ENCODE measurements at regions not wholly inside any gene's neighbourhood (a gene's known extent, or its start where the extent isn't known, plus 50 kb on each side); places are given as distances from the start of the nearest gene placed in this dataset.

DNA sequence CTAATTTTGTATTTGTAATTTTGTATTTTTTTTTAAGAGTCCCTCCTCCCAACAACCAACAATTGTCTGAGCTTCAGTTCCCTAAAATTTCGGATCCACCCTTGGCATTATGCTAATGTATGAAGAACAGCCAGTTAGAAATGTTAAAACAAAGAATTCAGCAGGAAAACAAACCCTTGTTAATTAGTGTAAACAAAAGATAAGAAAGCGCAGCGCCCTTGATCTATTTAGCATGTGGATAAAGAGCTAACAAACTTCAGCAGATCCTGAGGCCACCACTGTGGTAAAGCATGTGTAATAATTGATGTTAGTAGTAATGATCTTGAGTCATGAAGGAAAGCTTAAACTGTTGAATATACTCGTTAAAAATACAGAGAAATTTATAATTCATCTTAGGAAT, 199.8 kb downstream of the TMX1 start:
- CTCF ChIA-PET = interaction anchor here (0.5 to 0.8 kb wide), 2 partner anchors 339 to 733 kb away, joined by 3 read pairs; no protein-coding TSS in a partner anchor
- POLR2A ChIA-PET = no interaction called here

More for the DNA sequence above, 199.8 kb downstream of the TMX1 start:
- no peak overlapping the region for H3K4me3 ChIP-seq (ENCODE audit: low read depth, low read length)
- H3K4me1 ChIP-seq (ENCODE audit: control insufficient read depth, insufficient read depth, low read length) = no peaks in the 10 kb centered on the region
- H3K9me3 ChIP-seq (ENCODE audit: control insufficient read depth, insufficient read depth, low read depth, low read length) = no peaks in the 10 kb centered on the region
- H3K27ac ChIP-seq (ENCODE audit: extremely low read depth, low read depth, low read length) = no peak overlapping the region
- H3K36me3 ChIP-seq (ENCODE audit: control insufficient read depth in 2 of 2, insufficient read depth in 1 of 2, low read length in 2 of 2) = no peaks in the 10 kb centered on the region
- TF ChIP-seq ZNF658 (tag by site-specific recombination; IDR thresholded peaks at IDR 0.05) = no peak
- TF ChIP-seq KLF7 (tag by site-specific recombination; IDR thresholded peaks at IDR 0.05; ENCODE audit: borderline replicate concordance) = no peak
- no peak for TF ChIP-seq ZSCAN30 (tag by site-specific recombination; IDR thresholded peaks at IDR 0.05)
- no peak for TF ChIP-seq REPIN1 (tag by site-specific recombination; IDR thresholded peaks at IDR 0.05; ENCODE audit: low read depth)
- TF ChIP-seq, protein P1, sequence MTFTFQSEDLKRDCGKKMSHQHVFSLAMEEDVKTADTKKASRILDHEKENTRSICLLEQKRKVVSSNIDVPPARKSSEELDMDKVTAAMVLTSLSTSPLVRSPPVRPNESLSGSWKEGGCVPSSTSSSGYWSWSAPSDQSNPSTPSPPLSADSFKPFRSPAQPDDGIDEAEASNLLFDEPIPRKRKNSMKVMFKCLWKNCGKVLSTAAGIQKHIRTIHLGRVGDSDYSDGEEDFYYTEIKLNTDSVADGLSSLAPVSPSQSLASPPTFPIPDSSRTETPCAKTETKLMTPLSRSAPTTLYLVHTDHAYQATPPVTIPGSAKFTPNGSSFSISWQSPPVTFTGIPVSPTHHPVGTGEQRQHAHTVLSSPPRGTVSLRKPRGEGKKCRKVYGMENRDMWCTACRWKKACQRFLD (tag by site-specific recombination; IDR thresholded peaks at IDR 0.05) = no peak
- no peak for TF ChIP-seq ZNF266 (tag by site-specific recombination; IDR thresholded peaks at IDR 0.05; ENCODE audit: low read depth)
- no peak for TF ChIP-seq ZBTB44 (tag by site-specific recombination; IDR thresholded peaks at IDR 0.05)
- no peak for TF ChIP-seq ZBTB48 (tag by site-specific recombination; IDR thresholded peaks at IDR 0.05)
- no peak for TF ChIP-seq ZBTB10 (tag by site-specific recombination; IDR thresholded peaks at IDR 0.05)
- no peak for TF ChIP-seq ZBTB20 (tag by site-specific recombination; IDR thresholded peaks at IDR 0.05)
- TF ChIP-seq, protein P2, sequence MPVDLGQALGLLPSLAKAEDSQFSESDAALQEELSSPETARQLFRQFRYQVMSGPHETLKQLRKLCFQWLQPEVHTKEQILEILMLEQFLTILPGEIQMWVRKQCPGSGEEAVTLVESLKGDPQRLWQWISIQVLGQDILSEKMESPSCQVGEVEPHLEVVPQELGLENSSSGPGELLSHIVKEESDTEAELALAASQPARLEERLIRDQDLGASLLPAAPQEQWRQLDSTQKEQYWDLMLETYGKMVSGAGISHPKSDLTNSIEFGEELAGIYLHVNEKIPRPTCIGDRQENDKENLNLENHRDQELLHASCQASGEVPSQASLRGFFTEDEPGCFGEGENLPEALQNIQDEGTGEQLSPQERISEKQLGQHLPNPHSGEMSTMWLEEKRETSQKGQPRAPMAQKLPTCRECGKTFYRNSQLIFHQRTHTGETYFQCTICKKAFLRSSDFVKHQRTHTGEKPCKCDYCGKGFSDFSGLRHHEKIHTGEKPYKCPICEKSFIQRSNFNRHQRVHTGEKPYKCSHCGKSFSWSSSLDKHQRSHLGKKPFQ (tag by site-specific recombination; IDR thresholded peaks at IDR 0.05) = no peak
- TF ChIP-seq SETDB1 (IDR thresholded peaks at IDR 0.05; ENCODE audit: insufficient read length, low read length) = no peak
- no peak for TF ChIP-seq ZNF600 (tag by site-specific recombination; IDR thresholded peaks at IDR 0.05)
- no peak for TF ChIP-seq ZNF121 (tag by site-specific recombination; IDR thresholded peaks at IDR 0.05)
- TF ChIP-seq MZF1 (tag by site-specific recombination; IDR thresholded peaks at IDR 0.05; ENCODE audit: borderline replicate concordance) = no peak
- TF ChIP-seq GLIS2 (tag by site-specific recombination; IDR thresholded peaks at IDR 0.05) = no peak
- no peak for TF ChIP-seq PATZ1 (tag by site-specific recombination; IDR thresholded peaks at IDR 0.05)
- TF ChIP-seq MYNN (tag by site-specific recombination; IDR thresholded peaks at IDR 0.05; ENCODE audit: borderline replicate concordance) = no peak
- TF ChIP-seq ZNF274 (IDR thresholded peaks at IDR 0.05; ENCODE audit: low read length) = no peak
- TF ChIP-seq ZNF274 (tag by site-specific recombination; IDR thresholded peaks at IDR 0.05; ENCODE audit: borderline replicate concordance) = no peak
- TF ChIP-seq ZNF514 (tag by site-specific recombination; IDR thresholded peaks at IDR 0.05) = no peak
